Esophagus mucosa (tissue), 1 donor: ENCODE measurements at regions not wholly inside any gene's neighbourhood (a gene's known extent, or its start where the extent isn't known, plus 50 kb on each side); places are given as distances from the start of the nearest gene placed in this dataset.
"Not testable (repeated sequence)": the region's sequence is repeated elsewhere in the genome, so short reads cannot be mapped to it uniquely, and the experiment has no call there.

Experiments used
- ATAC-seq: fragments of 200-7000 bp; cut with Tn5 transposase; one replicate; pipeline ENCODE4 v1.9.1; 2020
- donor health status: DM: yes; HTN: yes; CAD: no.

DNA sequence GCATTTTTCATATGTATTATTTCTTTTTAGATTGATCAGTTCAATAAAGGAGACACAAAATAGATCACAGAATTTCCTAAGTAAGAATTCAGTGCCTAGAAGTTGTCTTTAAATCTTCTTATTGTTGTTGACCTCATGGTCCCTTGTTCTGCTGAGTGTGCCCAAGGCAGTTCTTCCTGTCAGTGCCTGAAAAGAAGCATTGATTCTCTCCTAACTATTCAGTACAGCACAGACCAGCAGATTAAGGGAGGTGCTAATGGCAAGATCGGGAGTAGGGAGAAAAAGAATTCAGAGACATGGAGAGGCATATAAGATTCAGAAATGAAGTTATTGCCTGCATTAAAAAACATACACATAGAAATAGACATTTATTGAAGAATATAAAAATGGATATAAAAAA lies 180.5 kb upstream of the PCDH9 start:
- no peak for ATAC-seq

DNA sequence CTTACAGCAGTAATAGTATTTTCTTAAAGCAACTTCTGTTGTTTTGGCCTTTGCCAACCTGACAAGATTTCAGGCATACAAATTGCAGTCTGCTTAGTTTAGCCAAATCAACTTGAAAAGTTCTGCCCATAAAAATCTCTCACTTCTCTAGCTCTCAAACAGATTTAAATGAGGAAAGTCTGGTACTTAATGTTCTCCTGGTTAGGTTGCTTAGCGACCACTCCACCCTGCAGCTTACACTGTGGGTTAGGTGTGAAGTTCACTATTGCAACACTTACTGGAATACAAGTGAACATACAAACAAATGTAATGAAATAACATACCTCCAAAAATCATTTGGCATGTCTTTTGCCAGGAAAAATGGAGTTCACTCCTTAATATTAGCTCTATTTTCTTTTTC lies 178.7 kb upstream of the PCDH9 start:
- no peak for ATAC-seq

DNA sequence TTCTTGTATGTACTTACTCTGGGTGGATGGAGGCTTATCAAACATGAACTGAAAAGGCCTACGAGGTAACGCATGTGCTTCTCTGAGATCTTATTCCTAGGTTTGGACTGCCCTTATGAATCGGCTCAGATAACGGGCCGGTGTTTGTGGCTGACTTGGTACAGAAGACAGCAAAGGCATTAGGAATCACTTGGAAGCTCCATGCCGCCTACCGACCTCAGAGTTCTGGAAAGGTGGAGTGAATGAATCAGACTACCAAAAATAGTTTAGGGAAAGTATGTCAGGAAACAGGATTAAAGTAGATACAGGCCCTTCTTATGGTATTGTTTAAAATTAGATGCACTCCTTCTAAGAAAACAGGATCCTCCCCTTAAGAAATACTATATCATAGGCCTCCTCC lies 172.4 kb upstream of the PCDH9 start:
- no peak for ATAC-seq

DNA sequence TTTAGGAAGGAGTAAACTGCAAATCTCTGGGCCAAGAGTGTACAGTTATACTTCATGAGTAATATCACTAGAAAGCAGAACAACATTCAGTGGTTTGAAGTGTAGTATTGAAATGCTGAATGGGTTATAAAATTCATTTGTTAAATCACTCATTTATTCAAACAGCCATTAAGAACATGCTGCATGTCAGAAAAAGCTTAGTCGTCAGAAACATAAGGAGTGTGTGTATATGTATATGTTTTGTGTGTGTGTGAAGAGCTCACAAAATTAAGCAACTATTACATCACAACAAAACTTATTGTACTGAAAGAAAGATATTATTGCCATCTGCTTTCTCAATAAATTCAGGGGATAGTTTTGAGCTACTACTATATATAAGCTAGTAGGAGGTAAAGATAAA lies 165.4 kb upstream of the PCDH9 start:
- no peak for ATAC-seq

DNA sequence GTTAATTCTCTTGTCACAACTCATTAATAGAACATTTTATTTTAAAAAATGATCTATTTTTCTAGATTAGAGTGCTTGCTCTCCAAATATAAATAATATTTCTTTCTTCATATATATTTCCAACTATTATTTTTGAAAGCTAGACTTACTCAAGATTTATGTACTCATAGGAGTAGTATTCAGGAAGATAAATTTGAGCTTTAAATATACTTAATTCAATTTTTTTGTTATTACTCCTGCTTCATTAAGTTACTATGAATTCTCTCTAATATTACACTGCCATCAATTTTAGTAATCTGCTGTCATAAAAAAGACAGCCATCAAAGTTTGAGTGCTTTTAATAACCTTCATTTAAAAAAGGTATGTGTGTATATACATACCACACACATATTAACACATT lies 161.9 kb upstream of the PCDH9 start:
- ATAC-seq: no peak

DNA sequence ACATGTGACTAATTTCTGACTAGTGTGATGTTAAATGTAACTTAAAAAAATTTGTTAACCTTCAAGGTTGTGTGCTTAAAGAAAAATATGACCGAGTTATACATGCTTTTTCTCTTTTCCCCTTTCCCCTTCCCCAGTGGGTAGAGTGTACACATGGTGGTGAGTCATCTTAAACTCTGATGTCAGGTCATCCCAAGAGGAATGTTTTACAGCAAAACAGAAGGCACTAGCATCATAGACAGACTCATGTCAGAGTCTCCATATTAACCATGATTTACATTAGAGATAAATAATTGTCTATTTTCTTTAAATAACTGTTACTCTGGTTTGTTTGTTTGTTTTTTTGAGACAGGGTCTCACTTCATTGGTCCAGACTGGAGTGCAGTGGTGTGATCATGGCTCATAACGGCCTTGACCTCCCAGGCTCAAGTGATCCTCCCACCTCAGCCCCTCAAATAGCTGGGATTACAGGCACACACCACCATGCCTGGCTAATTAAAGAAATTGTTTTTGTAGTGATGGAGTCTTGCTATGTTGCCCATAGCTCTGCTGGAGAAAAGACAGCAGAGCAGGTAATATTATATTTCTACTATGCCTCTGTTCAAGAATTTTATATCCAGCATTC lies 160.4 kb upstream of the PCDH9 start:
- no peak for ATAC-seq

DNA sequence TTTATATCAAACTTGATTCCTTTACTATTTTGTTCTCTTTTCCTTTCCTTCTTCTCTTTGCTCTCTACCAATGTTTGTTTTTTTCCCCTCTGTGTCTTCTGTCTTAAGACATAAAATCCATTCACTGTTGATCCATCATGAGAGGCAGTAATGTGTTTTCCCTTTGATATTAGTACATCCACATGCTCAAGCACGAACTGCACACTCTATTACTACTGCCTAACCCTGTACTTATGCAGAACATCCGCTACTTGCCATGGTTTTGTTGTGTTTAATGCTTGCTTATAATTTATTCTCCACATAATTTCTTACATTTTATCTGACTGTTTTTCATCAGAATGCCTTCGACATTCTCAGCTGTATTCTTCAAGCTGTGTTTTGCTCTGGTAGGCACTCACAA lies 159.0 kb upstream of the PCDH9 start:
- no peak for ATAC-seq

DNA sequence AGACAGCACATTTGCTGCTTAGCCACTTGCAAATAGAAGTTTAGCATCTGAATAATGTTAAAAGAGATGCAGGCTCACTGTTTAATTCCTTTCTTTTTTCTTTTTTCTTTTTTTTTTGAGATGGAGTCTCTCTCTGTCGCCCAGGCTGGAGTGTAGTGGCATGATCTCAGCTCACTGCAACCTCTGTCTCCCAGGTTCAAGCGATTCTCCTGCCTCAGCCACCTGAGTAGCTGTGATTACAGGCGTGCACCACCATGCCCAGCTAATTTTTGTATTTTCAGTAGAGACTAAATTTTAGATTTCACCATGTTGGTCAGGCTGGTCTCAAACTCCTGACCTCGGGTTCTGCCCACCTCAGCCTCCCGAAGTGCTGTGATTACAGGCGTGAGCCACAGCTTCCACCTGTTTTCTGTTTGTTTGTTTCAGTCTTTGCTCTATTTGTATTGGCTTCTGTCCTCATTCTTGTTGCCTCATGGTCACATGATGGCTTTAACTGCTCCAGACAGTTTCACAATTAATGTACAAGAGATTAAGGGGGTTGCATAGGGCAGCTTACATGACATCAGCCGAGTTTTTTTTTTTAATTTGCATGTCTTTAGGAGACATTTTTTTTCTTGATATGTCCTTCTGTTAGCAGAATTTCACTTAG lies 153.1 kb upstream of the PCDH9 start:
- ATAC-seq: not testable (repeated sequence)

DNA sequence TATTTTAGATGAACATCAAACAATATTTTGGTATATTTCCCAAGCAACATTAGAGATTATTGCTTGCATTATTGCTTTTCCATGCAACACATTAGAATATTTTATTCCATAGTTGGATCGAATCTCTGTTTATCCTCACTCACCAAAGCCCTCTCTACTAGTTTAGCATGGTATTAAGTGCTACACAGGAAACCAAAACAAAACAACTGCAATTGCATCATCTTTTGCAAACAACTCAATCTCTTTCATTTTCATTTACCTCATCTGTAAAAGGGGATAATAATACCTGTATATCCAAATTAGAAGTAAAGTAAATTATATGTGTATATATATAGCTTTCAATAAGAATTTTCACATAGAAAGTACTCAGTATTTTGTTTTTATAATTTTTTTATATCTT lies 147.8 kb upstream of the PCDH9 start:
- no peak for ATAC-seq

DNA sequence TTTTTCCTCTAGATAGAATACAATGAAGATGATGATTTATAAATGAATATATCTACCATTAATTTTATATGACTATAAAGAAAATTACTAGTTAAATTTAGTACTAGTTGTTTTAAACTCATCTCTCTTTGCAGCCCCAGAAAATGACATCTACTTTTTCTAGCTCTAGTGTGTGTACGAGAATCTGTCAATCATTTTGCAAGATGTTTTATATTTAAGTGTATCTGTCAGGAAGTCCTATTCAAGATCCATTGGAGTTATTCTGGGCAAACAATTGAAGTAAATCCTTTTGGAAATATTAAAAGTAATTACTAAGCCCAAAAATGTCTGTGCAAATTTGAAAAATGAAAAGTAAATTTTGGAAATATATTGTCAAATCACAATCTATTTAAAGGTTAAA lies 144.3 kb upstream of the PCDH9 start:
- ATAC-seq: no peak

DNA sequence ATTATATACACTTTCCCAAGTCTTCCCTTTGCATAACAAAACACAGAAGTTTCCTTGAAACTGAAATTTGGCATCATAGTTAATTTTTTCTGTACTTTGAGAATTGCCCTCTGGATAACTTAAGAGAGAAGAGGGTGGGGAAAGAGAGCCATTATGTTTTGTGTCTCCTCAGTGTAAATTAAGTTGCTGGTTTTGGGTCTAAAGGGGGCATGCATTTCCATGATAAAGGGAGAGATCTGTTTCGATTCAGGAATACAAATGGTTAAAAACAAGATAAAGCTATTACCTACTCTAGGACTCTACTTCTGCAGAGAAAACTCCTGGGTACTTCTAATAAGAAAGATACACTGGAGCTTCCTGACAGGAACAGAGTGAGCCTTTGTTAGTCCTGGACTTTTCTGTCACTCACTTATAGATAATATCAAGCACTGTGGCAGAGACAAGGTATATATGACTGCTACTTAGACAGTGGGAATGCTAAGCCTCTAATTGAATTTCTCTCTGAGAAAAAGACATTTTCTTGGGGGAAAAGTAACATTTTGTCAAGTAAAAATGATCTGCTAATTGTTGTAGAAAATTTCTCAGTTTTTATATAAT lies 142.8 kb upstream of the PCDH9 start:
- ATAC-seq: no peak

DNA sequence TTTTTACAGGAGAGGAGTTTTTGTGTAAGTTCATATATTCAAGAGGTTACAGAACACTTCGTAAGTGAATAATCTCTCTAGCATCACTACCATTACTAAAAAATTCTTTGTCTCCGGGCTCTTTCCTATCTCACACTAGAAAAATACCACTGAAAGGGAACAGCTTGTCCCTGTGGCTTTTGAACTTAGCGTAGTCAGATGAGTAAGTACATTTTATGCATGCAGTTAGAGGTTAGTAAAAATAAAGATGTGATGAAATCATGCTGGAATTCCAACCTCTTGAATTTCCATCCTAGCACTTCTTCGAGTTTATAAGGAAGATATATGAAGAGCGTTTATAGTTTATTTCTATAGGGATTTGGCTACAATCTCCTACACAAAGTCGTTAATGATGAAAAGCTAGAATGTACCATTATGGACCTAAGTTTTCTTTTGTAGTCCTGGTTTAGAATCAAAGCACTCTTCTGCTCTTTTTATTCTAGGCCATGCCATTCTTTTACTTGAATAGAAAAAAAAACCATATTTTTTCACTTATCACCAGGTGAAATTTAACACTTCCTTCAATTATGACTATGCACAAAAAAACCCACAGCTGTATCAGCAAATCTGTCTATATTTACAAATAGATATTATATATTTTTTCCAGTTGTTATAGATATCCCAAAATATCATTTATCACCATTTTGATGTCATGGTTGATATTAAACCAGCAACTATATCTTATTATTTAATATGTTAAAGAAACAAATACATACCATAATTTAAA lies 139.9 kb upstream of the PCDH9 start:
- no peak for ATAC-seq

DNA sequence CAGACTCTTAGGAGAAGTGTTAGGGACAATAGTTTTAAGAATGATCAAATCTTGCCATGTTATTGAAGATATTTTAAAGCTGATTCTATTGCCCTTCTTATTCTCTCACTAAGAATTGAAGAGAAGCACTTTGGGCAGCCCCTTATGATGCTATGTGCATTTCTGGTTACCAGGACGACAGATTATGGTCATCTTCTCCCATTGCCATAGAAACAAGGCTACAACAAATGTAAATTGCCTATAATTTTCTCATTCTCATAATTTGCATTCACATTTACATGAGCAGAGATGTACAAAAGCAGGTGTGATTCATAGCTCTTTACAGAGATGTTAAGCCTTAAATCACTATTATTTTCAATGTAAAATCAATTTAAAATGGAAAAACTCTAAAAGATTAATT lies 137.3 kb upstream of the PCDH9 start:
- no peak for ATAC-seq

DNA sequence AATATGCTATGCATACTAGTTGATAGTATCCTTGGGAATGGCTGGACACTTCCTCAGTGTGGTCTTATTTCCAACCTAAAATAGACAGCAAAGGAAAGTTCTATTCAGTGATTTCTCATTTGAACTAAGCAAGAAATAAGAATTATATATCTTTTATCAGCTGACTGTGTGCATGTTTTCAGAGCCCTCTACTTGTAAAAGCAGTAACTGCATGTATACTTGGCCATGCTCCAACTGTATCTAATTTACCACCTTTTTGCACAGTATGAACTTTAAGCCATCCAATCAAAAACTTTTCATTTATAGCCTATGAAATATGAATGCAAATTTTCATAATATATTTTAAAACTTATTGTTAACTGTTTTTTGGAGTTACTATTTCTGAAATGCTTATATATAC lies 136.4 kb upstream of the PCDH9 start:
- no peak for ATAC-seq

DNA sequence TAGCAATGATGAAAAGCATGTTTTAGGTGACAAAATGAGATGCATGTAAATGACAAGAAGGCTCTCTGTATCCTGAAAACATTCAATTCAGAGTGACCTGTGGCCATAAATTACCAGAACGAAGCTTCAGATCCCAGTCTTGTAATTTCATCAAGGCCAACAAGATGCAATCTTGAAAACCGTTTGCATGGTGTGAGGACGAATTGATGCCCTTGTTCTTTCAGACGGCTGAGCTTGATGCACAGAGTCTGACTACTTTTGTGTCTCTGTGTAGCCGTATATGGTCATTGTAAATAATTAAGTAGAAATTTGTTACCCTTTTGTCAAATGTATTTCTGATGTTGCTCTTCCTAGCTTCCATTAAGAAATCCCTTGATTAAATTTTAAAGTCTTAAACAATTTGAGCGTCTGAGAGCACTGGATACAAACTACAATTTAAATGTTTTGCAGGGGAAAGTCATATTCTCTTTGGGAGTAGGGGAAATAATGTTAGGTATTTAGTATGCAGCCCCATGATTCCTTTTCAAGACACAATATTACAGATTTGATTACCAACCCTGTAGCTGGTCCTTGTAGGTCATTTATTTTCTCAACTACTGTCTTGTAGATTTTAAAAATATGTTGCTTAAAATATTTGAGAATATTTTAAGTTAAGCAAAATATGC lies 125.8 kb upstream of the PCDH9 start:
- ATAC-seq: no peak

DNA sequence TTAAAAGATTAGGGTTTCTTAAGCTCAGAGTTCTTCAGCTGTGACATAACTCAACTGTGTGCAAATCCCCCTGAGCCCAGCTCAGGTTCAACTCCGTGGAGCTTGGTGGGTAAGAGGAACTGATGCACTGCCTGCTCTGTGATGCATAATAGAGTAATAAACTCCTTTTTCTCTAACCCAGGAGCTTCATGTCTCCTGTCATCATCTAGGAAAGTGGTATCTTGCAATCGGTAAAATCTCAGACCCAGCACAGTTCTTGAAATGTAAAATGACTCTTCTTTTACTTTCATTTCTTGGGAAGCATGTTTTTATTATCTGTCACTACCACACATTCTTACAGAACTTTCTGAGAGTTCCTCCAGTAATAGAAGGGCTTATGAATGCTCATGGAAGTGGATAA lies 123.8 kb upstream of the PCDH9 start:
- ATAC-seq: no peak

DNA sequence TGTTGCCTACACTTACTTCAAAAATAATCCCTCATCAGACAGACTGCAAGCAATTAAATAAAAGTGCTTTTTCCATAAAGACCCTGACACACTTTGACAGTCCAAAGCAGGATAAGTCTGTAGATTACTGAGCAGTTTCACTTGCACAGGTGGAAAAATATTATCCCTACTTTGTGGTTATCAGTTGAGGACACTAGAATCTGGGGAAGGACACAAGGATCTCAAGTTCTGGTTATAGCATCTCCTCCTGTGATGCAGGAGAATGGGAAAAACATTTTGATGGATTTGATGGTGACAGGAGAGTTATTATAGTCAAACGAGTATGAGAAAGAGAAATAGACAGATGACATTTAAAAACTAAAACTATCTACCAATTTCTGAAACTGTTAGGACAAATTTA lies 122.9 kb upstream of the PCDH9 start:
- ATAC-seq: no peak

DNA sequence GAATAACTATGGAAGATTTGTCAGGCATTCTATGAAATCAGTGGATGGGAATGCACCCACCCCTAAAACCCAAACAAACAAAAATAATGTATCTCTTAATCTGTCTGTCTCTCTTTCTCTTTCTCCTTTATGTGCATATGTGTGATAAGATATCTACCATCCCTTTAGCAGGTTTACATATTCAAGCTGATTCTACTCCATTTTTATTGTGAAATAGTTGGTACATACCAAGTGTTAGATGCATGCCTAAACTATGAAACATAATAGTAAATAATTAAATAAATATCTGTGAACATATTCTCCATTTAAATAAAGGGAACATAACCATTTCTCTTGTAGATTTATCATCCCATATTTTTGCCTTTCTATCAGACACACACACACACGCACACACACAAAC lies 121.8 kb upstream of the PCDH9 start:
- no peak for ATAC-seq

DNA sequence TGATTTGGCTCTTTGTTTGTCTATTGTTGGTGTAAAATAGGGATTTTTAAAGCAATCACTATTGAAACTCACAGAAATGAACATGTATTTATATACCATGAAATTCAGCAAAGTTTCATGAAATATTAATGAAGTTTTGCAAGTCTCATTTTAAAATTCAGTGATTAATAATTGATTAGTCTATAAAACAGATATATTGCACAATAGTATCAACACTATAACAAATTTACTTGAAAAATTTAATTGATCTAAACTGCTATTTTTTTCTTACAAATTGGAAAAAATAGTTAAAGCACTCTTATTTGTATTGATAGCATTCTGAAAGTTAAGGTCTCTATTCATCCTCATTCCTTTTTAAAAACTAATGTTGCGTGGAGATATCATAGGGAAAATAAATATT lies 121.0 kb upstream of the PCDH9 start:
- ATAC-seq: no peak

DNA sequence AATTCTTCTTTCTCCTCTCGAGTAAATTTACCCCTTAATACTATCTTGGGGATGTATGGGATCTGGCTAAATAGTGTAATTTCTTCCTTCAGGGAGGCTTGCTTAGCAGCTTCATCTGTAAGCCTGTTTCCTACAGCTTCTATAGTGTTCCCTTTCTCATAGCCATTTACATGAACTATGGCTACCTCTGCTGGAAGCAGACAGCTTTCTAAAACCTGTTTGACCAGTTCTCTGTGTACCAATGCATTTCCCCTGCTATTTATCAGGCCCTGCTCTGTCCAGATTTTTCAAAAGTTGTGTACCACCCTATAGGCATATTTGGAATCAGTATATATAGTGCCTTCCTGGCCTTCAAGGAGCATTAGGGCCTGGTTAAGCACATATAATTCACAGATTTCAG lies 113.6 kb upstream of the PCDH9 start:
- no peak for ATAC-seq

DNA sequence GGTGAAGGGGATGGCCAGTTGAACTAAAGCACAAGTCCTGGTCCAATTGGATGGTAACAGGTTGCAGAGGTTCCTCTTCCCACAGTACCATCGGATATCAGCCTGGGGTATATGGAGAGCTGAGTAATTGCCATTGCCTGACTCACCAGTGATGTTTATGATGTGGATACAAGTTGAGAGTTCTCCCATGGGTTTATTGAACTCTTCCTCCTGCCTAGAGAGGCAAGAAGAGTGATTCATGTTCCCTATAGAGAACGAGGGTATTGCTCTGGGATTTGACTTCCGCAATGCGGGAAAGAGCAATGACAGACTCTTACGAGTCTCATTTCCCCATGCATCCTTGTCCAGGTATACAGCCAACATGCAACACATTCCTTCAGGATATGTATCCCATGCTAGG lies 111.3 kb upstream of the PCDH9 start:
- ATAC-seq: no peak

DNA sequence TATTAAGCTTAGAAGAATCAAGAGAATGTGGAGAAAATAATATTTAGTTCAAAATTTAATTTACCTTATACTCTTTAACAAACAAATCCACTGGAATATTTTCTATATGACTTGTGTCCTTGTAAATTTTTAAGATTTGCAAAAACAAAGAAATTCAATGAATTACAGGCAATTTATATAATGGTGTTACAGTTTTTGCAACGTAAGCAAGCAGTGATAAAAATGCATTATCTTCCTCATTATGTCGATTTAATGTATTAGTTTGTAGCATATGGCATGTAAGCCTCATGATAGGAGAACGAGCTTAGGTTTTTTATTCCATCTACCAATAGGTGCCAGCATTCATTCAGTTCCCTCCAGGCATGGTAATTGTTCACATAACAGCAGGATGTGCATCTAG lies 100.0 kb upstream of the PCDH9 start:
- no peak for ATAC-seq

DNA sequence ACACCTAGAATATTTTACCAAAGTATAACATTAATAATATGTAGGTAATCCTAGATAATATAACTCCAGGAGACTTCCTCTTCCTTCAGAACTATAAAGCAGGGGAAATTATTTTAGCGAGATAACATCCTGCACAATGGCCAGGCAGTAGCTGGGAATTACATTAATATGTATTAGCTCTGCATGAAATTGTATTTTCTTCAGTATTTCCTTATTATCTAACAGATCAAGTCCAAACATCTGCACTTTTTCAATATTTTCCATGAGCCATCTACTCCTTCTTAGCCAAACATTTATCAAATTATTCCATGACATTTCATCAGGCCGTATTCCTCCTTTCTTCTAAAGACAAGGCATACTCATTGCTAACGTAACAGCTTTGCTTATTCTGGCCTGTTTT lies 98.8 kb upstream of the PCDH9 start:
- ATAC-seq: no peak
